GM19025 (cell line): ENCODE measurements at regions not wholly inside any gene's neighbourhood (a gene's known extent, or its start where the extent isn't known, plus 50 kb on each side); places are given as distances from the start of the nearest gene placed in this dataset.
"Not testable (repeated sequence)": the region's sequence is repeated elsewhere in the genome, so short reads cannot be mapped to it uniquely, and the experiment has no call there.

Experiments used
- ATAC-seq: cut with Tn5 transposase; IDR thresholded peaks from one replicate; pipeline ENCODE4 v1.9.1; 2021; ENCODE audit warnings: mild to moderate bottlenecking, low read depth, moderate library complexity; ENCODE audit not compliant: unreplicated experiment

- ATAC-seq, result no peak
These were observed 142.6 kb downstream of the RPLP1 start for GRCh38 chr15:69595009-69595791.

DNA sequence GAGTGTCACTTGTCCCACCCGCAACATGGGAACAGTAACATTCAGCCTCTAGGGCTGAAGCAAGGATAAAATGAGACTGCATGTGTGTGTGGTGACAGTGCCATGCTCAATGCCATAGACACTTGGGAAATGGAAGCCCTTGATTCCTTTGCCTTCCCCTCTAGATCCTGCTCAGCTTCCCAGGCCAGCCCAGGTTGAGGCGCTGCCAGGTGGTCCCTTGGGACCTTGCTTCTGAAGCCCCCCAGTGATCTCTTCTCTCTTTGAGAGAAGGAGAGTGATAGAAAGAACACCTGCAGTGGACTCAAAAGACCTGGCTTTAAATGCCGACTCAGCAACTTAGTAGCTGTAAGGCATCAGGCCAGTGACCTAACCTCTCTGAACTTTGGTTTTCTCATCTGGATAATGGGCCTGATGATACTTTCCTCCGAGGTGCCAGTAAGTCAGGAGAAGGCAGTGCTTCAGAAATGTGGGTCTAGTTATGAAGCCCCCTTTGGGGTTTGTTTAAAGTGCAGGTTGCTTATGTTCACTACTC is 144.5 kb downstream of the RPLP1 start:
- ATAC-seq, result no peak

- ATAC-seq, result no peak
These were observed 146.7 kb downstream of the RPLP1 start for GRCh38 chr15:69599271-69599670.

- no peak for ATAC-seq
These were observed 148.0 kb downstream of the RPLP1 start for GRCh38 chr15:69600556-69601085.

DNA sequence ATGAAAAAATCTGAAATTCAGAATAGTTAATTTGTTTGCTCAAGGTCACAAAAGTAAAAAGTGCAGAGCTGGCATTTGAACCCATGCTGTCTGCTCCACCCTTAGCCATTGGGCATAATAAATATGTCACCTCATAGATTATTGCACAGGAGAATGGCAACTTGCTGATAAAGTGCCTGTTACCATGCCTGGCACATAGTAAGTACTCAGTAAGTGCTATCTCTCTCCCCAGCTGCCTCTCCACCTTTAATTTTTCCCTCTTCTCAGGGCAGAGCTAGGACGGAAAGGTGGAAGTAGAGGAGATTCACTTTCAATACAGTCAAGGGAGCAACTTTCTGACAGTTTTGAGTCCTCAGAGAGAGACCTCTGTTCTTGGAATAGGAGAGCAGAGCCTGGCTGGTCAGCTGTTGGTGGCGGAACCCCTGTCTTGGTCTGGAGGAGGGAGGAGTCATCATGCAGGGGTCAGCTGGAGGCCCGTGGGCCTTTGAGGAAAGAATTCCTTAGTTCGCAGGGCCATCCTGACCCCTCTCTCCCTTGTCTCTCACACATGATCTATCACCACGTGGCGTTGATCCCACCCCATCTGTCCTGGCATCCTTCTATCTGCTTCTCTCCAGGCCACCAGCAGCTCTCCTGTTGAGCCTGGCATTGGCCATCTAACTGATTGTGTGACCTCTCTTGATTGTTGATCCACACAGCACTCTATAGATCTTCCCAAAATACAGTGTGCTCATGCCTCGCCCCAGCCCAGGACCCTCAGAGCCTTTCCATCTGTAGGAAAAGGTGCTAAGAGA is 149.3 kb downstream of the RPLP1 start:
- ATAC-seq, result no peak

GRCh38 chr15:69602921-69603320 is 150.3 kb downstream of the RPLP1 start:
- no peak for ATAC-seq

DNA sequence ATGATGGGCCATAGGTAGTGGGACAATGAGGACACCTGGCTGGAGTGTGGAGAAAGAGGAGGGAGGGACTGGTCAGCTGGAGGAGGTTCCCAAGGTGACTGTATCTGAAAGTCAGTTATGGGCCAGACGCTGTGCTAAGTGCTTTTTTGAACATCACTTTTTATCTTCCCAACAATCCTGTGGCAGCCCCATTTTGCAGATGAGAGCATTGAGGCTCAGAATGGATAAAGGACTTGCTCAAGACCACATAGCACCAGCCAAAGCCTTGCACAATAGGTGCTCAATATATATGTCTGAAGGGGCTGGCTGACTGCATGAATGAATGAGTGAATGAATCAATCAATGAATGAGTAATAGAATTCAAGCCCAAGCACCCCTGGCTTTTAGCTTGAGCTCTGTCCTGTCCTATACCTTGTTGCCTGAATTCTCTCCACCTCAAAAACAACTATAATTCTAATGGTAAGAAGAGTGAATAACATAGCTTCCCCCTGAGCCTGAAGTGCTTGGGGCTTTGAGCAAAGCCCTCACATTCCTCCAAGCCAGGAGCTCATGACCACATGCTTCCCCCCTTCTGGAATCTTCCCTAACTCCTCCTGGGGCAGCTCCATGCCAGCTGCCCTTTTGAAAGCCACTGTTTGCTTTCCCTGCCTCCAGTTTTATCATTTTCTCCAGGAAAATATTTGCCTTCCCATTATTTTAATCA is 150.9 kb downstream of the RPLP1 start:
- ATAC-seq, result no peak

GRCh38 chr15:69604072-69604411 is 151.4 kb downstream of the RPLP1 start:
- no peak for ATAC-seq

GRCh38 chr15:69606144-69606543 is 153.5 kb downstream of the RPLP1 start:
- ATAC-seq, result no peak

GRCh38 chr15:69606921-69607500 is 154.4 kb downstream of the RPLP1 start:
- ATAC-seq, result no peak

- ATAC-seq, result no peak
These were observed 156.0 kb downstream of the RPLP1 start for GRCh38 chr15:69608661-69609060.

GRCh38 chr15:69609176-69609575 is 156.6 kb downstream of the RPLP1 start:
- no peak for ATAC-seq

- no peak for ATAC-seq
These were observed 157.2 kb downstream of the RPLP1 start for GRCh38 chr15:69609776-69610175.

DNA sequence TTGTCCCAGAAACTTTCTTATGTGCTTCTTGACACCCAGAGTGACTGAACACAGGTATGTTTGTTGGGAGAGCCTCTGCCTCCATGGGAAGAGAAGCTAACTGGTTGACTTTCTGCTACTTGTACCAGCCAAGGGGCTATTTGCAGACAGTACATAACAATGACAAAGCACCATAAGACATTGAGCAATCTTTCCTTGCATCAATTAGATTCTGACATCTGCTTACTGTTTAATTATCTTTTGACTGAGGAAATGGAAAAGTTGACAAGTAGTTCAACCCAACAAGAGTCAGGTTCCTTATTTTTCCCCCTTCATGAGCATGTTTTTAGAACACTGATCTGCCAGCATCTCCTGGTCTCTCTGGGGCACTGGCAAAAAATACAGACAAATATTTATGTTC is 157.7 kb downstream of the RPLP1 start:
- ATAC-seq, result no peak

- ATAC-seq, result no peak
These were observed 158.2 kb downstream of the RPLP1 start for GRCh38 chr15:69610858-69611257.

GRCh38 chr15:69612112-69612511 is 159.5 kb downstream of the RPLP1 start:
- ATAC-seq, result no peak

GRCh38 chr15:69613182-69613581 is 160.6 kb downstream of the RPLP1 start:
- ATAC-seq, result no peak

DNA sequence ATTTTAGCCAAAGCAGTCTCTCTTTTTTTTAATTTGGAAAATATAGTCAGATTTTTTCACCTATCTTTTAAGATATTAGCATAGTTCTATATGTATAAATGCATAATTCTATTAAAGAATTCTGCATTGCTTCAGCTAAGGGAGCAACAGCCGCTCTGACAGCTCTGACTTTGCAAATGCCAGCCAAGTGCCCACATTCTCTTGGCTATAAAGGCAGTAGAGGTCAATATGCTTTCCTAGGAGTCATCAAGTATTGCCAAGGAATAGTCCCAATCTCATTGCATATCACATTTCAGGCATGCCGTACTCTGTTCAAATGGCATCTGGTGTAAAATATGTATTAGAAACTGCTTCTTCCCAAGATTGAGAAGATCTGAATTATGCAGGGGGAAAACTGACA is 161.4 kb downstream of the RPLP1 start:
- no peak for ATAC-seq

- ATAC-seq, result no peak
These were observed 163.1 kb downstream of the RPLP1 start for GRCh38 chr15:69615736-69616135.

DNA sequence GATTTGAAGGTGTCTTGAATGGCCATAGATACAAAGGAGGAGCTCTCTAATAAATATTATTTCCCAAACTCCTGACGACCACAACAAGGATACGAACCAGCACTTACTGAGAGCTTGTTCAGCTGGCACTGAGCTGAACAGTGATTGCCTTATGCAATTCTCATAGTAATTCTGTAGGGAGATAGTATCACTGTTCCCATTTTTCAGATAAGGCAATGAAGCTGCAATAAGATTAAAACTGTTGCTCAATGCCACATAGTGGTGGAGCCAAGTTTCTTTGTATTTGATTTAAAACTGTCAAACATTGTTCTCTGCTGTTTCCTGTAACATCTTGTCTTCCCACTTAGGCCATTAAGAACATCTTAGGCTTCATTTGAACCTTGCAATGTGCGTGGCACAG is 163.9 kb downstream of the RPLP1 start:
- no peak for ATAC-seq

- ATAC-seq, result not testable (repeated sequence)
These were observed 164.5 kb downstream of the RPLP1 start for GRCh38 chr15:69617144-69617543.
